Upper lobe of right lung (tissue), 1 donor: ENCODE measurements at regions not wholly inside any gene's neighbourhood (a gene's known extent, or its start where the extent isn't known, plus 50 kb on each side); places are given as distances from the start of the nearest gene placed in this dataset.

Experiments
- ATAC-seq: fragments of 200-7000 bp; cut with Tn5 transposase; one replicate; pipeline ENCODE4 v1.9.1; 2020; ENCODE audit warnings: mild to moderate bottlenecking, moderate library complexity
- DNase-seq: peaks from one replicate; pipeline ENCODE4 v3.0.0-alpha.2; 2020
- H3K27ac ChIP-seq: fragments of 200-600 bp; one replicate; pipeline ENCODE4 v1.8.0; 2022
- H3K27me3 ChIP-seq: fragments of 200-600 bp; one replicate; pipeline ENCODE4 v1.8.0; 2022; ENCODE audit warnings: mild to moderate bottlenecking
- H3K36me3 ChIP-seq: fragments of 200-600 bp; one replicate; pipeline ENCODE4 v1.8.0; 2022
- H3K4me1 ChIP-seq: fragments of 200-600 bp; one replicate; pipeline ENCODE4 v1.8.0; 2022
- H3K4me3 ChIP-seq: fragments of 200-600 bp; one replicate; pipeline ENCODE4 v1.8.0; 2022; ENCODE audit warnings: mild to moderate bottlenecking
- H3K9me3 ChIP-seq: fragments of 200-600 bp; one replicate; pipeline ENCODE4 v1.8.0; 2022
- CTCF ChIP-seq: fragments of 200-600 bp; IDR thresholded peaks from one replicate; pipeline ENCODE4 v1.8.0; 2022; ENCODE audit warnings: antibody characterized with exemption
- intact Hi-C: fragments of 100-400 bp; cut with DNase I; formaldehyde crosslinking; loops from one replicate; pipeline ENCODE4 v1.11.0; 2022
- donor health status: DM: no; HTN: yes; CAD: no; lungs with severe emphysema.

- Histone ChIP-seq H3K9me3 (no peaks in the 10 kb centered on the region), H3K27me3 (no peaks in the 10 kb centered on the region), H3K4me3 (no peak overlapping the region), H3K27ac (no peak overlapping the region), H3K36me3 (no peaks in the 10 kb centered on the region), H3K4me1 (no peaks in the 10 kb centered on the region)
- TF ChIP-seq CTCF: no peak
- intact Hi-C loops: no loop called here
- ATAC-seq: no peak
- no peak for DNase-seq
Measured at GRCh38 chr1:222048094-222048595, 306.3 kb upstream of the DUSP10 start.

GRCh38 chr1:222047366-222047765, 305.5 kb upstream of the DUSP10 start:
- no peaks in the 10 kb centered on the region for H3K9me3 ChIP-seq
- no peaks in the 10 kb centered on the region for H3K27me3 ChIP-seq
- intact Hi-C loops: no loop called here
- no peaks in the 10 kb centered on the region for H3K4me1 ChIP-seq
- ATAC-seq (no peak), DNase-seq (no peak)
- H3K36me3 ChIP-seq: no peaks in the 10 kb centered on the region
- no peak overlapping the region for H3K27ac ChIP-seq
- H3K4me3 ChIP-seq: no peak overlapping the region
- no peak for TF ChIP-seq CTCF

GRCh38 chr1:222046684-222047263, 304.9 kb upstream of the DUSP10 start:
- H3K27ac ChIP-seq: no peak overlapping the region
- no peaks in the 10 kb centered on the region for H3K27me3 ChIP-seq
- no peak for DNase-seq
- H3K4me1 ChIP-seq: no peaks in the 10 kb centered on the region
- no peak for ATAC-seq
- H3K4me3 ChIP-seq: no peak overlapping the region
- intact Hi-C loops: no loop called here
- no peak for TF ChIP-seq CTCF
- no peaks in the 10 kb centered on the region for H3K9me3 ChIP-seq
- H3K36me3 ChIP-seq: no peaks in the 10 kb centered on the region

- Histone ChIP-seq H3K27me3 (no peaks in the 10 kb centered on the region), H3K4me3 (no peak overlapping the region), H3K4me1 (no peaks in the 10 kb centered on the region), H3K36me3 (no peaks in the 10 kb centered on the region), H3K27ac (no peak overlapping the region), H3K9me3 (no peaks in the 10 kb centered on the region)
- DNase-seq: no peak
- intact Hi-C loops: no loop called here
- no peak for TF ChIP-seq CTCF
- ATAC-seq: no peak
Measured at GRCh38 chr1:222045786-222046185, 303.9 kb upstream of the DUSP10 start.

GRCh38 chr1:222045236-222045635, 303.3 kb upstream of the DUSP10 start:
- Histone ChIP-seq H3K36me3 (no peaks in the 10 kb centered on the region), H3K9me3 (no peaks in the 10 kb centered on the region), H3K27me3 (no peaks in the 10 kb centered on the region), H3K4me1 (no peaks in the 10 kb centered on the region), H3K4me3 (no peak overlapping the region), H3K27ac (no peak overlapping the region)
- ATAC-seq (no peak), DNase-seq (no peak)
- intact Hi-C loops: no loop called here
- no peak for TF ChIP-seq CTCF
